ENCODE measurements at regions not wholly inside any gene's neighbourhood (a gene's known extent, or its start where the extent isn't known, plus 50 kb on each side); places are given as distances from the start of the nearest gene placed in this dataset.

GRCh38 chr1:193355178-193355577 is 168.8 kb upstream of the B3GALT2 start:
- Histone ChIP-seq H3K36me3 (ENCODE audit: control insufficient read depth, insufficient read depth, low read length) (no peaks in the 10 kb centered on the region), H3K4me3 (ENCODE audit: low read length) (no peak overlapping the region), H3K9ac (ENCODE audit: low read length) (no peak overlapping the region), H3K4me1 (ENCODE audit: control insufficient read depth, insufficient read depth, low read length) (no peaks in the 10 kb centered on the region), H3K27me3 (ENCODE audit: control insufficient read depth, insufficient read depth, low read length) (no peaks in the 10 kb centered on the region), H3K27ac (ENCODE audit: low read depth, low read length) (no peak overlapping the region)

DNA sequence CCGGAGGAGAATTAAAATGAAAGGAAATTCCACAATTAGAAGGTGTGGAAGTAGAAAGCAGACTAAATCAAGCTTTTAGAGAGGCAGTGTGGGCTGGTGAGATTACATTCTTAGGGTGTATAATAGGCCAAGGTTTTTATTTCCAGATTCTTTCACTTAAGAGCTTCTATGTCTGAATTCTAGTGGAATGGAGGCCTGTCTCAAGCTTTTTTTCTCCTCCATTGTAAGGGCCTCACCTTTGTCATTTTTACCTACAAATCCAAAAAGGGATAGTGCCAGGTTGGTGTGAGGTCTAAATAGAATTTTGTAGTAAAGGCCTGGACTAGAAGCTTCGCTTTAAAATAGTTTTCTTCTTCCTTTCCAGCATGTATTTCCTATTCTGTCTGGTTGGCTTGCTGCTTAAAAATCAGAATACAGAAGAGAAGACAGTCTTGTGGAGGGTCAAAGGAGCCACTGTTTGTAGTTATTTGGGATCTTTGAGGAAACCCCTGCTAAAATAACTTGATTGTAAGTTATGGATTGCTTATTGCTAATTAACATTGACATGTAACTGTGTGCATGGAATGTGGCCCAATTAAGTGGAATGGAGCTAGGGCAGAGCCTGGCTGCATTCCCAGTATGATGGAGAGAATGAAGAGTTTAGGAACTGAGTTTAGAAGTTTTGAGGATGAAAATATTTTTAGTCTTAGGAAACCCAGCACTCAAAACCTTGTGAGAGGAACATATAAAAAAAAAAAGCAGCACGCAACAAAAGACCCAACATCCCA is 162.5 kb upstream of the B3GALT2 start:
- Histone ChIP-seq H3K36me3 (ENCODE audit: control insufficient read depth, insufficient read depth, low read length) (no peaks in the 10 kb centered on the region), H3K27me3 (ENCODE audit: control insufficient read depth, insufficient read depth, low read length) (no peaks in the 10 kb centered on the region), H3K4me1 (ENCODE audit: control insufficient read depth, insufficient read depth, low read length) (no peaks in the 10 kb centered on the region), H3K9ac (ENCODE audit: low read length) (no peak overlapping the region), H3K27ac (ENCODE audit: low read depth, low read length) (no peak overlapping the region), H3K4me3 (ENCODE audit: low read length) (no peak overlapping the region)

DNA sequence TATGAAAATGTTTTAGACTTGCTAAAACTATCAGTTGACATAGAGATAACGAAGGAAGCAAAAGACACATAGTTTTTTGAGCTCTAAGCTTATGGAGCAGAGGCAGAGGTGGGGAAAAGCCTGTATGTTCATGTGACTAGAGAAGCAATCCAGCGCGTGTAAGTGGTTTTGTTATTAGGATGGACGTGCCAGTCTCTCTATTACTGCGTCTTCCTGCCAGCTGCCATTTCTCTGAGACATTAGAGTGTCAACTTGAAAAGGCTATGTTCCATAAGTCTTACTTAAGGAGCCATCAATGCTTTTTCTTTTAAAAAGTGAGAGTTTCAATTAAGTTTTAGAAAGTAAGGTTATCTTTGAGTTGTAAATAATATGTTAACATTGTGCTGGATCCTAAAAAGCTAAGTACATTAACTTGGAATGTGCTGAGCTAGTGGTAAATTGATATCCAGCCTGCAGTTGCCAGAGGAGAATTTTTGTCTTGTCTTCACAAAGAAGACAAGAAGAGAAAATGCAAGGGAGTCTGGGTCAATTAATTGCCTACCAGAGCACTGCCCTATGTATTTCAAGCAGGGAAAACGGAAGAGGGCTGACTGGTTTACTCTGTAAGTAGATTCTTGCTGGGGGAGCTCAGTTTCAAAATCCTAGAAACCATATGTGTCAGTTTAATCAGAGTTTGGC is 161.8 kb upstream of the B3GALT2 start:
- H3K36me3 ChIP-seq (ENCODE audit: control insufficient read depth, insufficient read depth, low read length) = no peaks in the 10 kb centered on the region
- H3K27ac ChIP-seq (ENCODE audit: low read depth, low read length) = no peak overlapping the region
- no peaks in the 10 kb centered on the region for H3K4me1 ChIP-seq (ENCODE audit: control insufficient read depth, insufficient read depth, low read length)
- H3K4me3 ChIP-seq (ENCODE audit: low read length) = no peak overlapping the region
- no peaks in the 10 kb centered on the region for H3K27me3 ChIP-seq (ENCODE audit: control insufficient read depth, insufficient read depth, low read length)
- H3K9ac ChIP-seq (ENCODE audit: low read length) = no peak overlapping the region

- Histone ChIP-seq H3K36me3 (ENCODE audit: control insufficient read depth, insufficient read depth, low read length) (no peaks in the 10 kb centered on the region), H3K4me3 (ENCODE audit: low read length) (no peak overlapping the region), H3K27ac (ENCODE audit: low read depth, low read length) (no peak overlapping the region), H3K27me3 (ENCODE audit: control insufficient read depth, insufficient read depth, low read length) (no peaks in the 10 kb centered on the region), H3K9ac (ENCODE audit: low read length) (no peak overlapping the region), H3K4me1 (ENCODE audit: control insufficient read depth, insufficient read depth, low read length) (no peaks in the 10 kb centered on the region)
Observed at GRCh38 chr1:193346085-193346484, 159.7 kb upstream of the B3GALT2 start.

- Histone ChIP-seq H3K27me3 (ENCODE audit: control insufficient read depth, insufficient read depth, low read length) (no peaks in the 10 kb centered on the region), H3K27ac (ENCODE audit: low read depth, low read length) (no peak overlapping the region), H3K36me3 (ENCODE audit: control insufficient read depth, insufficient read depth, low read length) (no peaks in the 10 kb centered on the region), H3K4me3 (ENCODE audit: low read length) (no peak overlapping the region), H3K9ac (ENCODE audit: low read length) (no peak overlapping the region), H3K4me1 (ENCODE audit: control insufficient read depth, insufficient read depth, low read length) (no peaks in the 10 kb centered on the region)
Observed at GRCh38 chr1:193342811-193343210, 156.4 kb upstream of the B3GALT2 start.

GRCh38 chr1:193340331-193340730 is 153.9 kb upstream of the B3GALT2 start:
- Histone ChIP-seq H3K4me1 (ENCODE audit: control insufficient read depth, insufficient read depth, low read length) (no peaks in the 10 kb centered on the region), H3K27me3 (ENCODE audit: control insufficient read depth, insufficient read depth, low read length) (no peaks in the 10 kb centered on the region), H3K27ac (ENCODE audit: low read depth, low read length) (no peak overlapping the region), H3K36me3 (ENCODE audit: control insufficient read depth, insufficient read depth, low read length) (no peaks in the 10 kb centered on the region), H3K9ac (ENCODE audit: low read length) (no peak overlapping the region), H3K4me3 (ENCODE audit: low read length) (no peak overlapping the region)

GRCh38 chr1:193339401-193339800 is 153.0 kb upstream of the B3GALT2 start:
- no peak overlapping the region for H3K4me3 ChIP-seq (ENCODE audit: low read length)
- H3K27me3 ChIP-seq (ENCODE audit: control insufficient read depth, insufficient read depth, low read length) = no peaks in the 10 kb centered on the region
- no peak overlapping the region for H3K27ac ChIP-seq (ENCODE audit: low read depth, low read length)
- no peak overlapping the region for H3K9ac ChIP-seq (ENCODE audit: low read length)
- no peaks in the 10 kb centered on the region for H3K4me1 ChIP-seq (ENCODE audit: control insufficient read depth, insufficient read depth, low read length)
- H3K36me3 ChIP-seq (ENCODE audit: control insufficient read depth, insufficient read depth, low read length) = no peaks in the 10 kb centered on the region

DNA sequence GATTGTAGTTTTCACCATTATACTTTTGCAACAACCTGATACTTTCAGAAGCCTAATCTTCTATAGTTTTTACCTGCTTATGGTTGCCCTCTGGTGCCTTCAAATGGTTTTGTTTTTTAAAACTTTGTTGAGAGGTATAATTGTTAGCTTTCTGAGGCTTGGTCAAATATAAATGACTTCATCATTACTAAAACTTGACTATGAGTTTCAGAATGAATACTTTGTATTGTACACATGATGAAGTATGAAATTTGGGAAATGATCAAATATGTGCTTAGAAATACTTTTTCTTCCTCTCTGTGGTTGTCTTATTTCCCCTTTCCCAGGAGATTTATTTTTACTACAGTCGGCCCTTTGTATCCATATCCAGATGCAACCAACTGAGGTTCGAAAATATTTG is 151.8 kb upstream of the B3GALT2 start:
- H3K4me3 ChIP-seq (ENCODE audit: low read length) = no peak overlapping the region
- no peaks in the 10 kb centered on the region for H3K27me3 ChIP-seq (ENCODE audit: control insufficient read depth, insufficient read depth, low read length)
- H3K36me3 ChIP-seq (ENCODE audit: control insufficient read depth, insufficient read depth, low read length) = no peaks in the 10 kb centered on the region
- H3K9ac ChIP-seq (ENCODE audit: low read length) = no peak overlapping the region
- no peaks in the 10 kb centered on the region for H3K4me1 ChIP-seq (ENCODE audit: control insufficient read depth, insufficient read depth, low read length)
- H3K27ac ChIP-seq (ENCODE audit: low read depth, low read length) = no peak overlapping the region

DNA sequence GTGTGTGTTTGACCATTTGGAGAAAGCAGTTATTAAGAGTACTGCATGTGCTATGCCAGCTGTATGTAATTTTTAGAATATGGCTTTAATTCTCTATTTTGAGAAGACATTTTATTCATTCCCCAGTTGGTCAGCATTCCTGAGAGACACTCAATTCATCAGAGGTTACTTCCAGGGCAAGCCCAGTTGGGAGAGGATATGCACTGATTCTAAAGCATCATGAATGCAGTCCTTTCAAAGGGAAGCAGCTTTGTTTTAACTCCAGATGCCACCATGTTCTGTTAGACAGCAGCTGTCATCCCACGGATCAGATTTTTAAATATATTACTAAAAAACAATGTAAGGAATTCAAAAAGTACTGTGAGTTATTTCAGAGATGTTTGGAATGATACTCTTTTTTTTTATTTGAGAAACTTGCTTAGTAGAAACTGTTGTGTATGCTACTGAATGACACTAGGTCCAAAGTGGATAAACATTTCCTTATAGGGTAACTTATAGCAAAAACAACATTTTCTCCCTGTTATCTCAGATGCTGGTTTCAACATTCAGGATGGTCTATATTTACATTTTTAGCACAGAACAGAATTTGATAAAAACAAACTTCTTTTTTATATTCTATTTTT is 149.5 kb upstream of the B3GALT2 start:
- no peak overlapping the region for H3K4me3 ChIP-seq (ENCODE audit: low read length)
- H3K4me1 ChIP-seq (ENCODE audit: control insufficient read depth, insufficient read depth, low read length) = no peaks in the 10 kb centered on the region
- H3K27me3 ChIP-seq (ENCODE audit: control insufficient read depth, insufficient read depth, low read length) = no peaks in the 10 kb centered on the region
- no peak overlapping the region for H3K27ac ChIP-seq (ENCODE audit: low read depth, low read length)
- H3K36me3 ChIP-seq (ENCODE audit: control insufficient read depth, insufficient read depth, low read length) = no peaks in the 10 kb centered on the region
- no peak overlapping the region for H3K9ac ChIP-seq (ENCODE audit: low read length)

DNA sequence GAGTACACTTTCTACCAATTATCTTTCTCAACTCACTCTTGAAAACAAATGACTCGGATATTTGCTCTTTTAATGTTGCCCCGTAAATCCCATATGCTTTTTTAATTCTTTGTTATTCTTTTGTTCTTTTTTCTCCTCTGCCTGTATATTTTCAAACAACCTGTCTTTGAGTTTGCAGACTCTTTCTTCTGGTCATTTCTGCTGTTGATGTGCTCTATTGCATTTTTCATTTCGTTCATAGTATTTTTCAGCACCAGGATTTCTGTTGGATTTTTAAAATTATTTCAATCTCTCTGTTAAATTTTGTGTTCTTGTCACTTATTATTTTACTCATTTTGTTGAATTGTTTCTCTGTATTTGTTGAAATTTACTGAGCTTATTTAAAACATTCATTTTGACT is 146.8 kb upstream of the B3GALT2 start:
- no peaks in the 10 kb centered on the region for H3K27me3 ChIP-seq (ENCODE audit: control insufficient read depth, insufficient read depth, low read length)
- no peak overlapping the region for H3K9ac ChIP-seq (ENCODE audit: low read length)
- H3K4me1 ChIP-seq (ENCODE audit: control insufficient read depth, insufficient read depth, low read length) = no peaks in the 10 kb centered on the region
- no peaks in the 10 kb centered on the region for H3K36me3 ChIP-seq (ENCODE audit: control insufficient read depth, insufficient read depth, low read length)
- H3K4me3 ChIP-seq (ENCODE audit: low read length) = no peak overlapping the region
- H3K27ac ChIP-seq (ENCODE audit: low read depth, low read length) = no peak overlapping the region

GRCh38 chr1:193326296-193326695 is 139.9 kb upstream of the B3GALT2 start:
- H3K4me3 ChIP-seq (ENCODE audit: low read length) = no peak overlapping the region
- no peak overlapping the region for H3K27ac ChIP-seq (ENCODE audit: low read depth, low read length)
- H3K9ac ChIP-seq (ENCODE audit: low read length) = no peak overlapping the region
- no peaks in the 10 kb centered on the region for H3K4me1 ChIP-seq (ENCODE audit: control insufficient read depth, insufficient read depth, low read length)
- no peaks in the 10 kb centered on the region for H3K36me3 ChIP-seq (ENCODE audit: control insufficient read depth, insufficient read depth, low read length)
- H3K27me3 ChIP-seq (ENCODE audit: control insufficient read depth, insufficient read depth, low read length) = no peaks in the 10 kb centered on the region

DNA sequence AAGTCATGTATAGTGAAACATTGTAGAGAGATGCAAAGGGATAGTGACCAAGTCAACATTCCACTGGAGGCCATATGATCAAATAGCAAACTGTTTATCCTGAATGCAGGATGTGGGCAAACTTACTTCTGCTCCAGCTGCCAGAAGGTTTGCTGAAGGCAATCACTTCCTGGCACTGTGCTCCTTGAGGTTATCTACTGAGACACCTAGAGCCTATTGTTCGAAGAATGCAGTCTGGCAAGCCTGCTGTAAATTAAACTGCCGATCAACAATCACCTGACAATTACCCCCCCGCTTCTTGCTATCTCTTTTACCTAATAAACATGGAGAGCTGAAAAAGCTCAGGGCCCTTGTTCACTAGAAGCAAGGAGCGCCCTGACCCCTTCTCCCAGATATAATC is 139.4 kb upstream of the B3GALT2 start:
- no peaks in the 10 kb centered on the region for H3K36me3 ChIP-seq (ENCODE audit: control insufficient read depth, insufficient read depth, low read length)
- H3K27me3 ChIP-seq (ENCODE audit: control insufficient read depth, insufficient read depth, low read length) = no peaks in the 10 kb centered on the region
- H3K9ac ChIP-seq (ENCODE audit: low read length) = no peak overlapping the region
- H3K4me3 ChIP-seq (ENCODE audit: low read length) = no peak overlapping the region
- no peak overlapping the region for H3K27ac ChIP-seq (ENCODE audit: low read depth, low read length)
- H3K4me1 ChIP-seq (ENCODE audit: control insufficient read depth, insufficient read depth, low read length) = no peaks in the 10 kb centered on the region
